GM23338 (cell line): ENCODE measurements at regions not wholly inside any gene's neighbourhood (a gene's known extent, or its start where the extent isn't known, plus 50 kb on each side); places are given as distances from the start of the nearest gene placed in this dataset.

Experiments used
- ZNF114 ChIP-seq: fragments of 250-450 bp; sonication (Bioruptor Pico); IDR thresholded peaks from 2 replicates; pipeline ENCODE4 v1.5.0; 2020; ENCODE audit warnings: mild to moderate bottlenecking, moderate library complexity
- TF ChIP-seq, protein P1 (sequence below), 2 experiments: fragments of 200-600 bp in 1 of 2; sonication (generic) in 1 of 2; conservative IDR thresholded peaks; 2 replicates each; pipeline versions ENCODE4 v1.5.1 to v1.6.1; 2016 to 2017; ENCODE audit warnings: antibody characterized with exemption in 2 of 2, low read depth in 2 of 2, mild to moderate bottlenecking in 2 of 2, moderate library complexity in 1 of 2

DNA sequence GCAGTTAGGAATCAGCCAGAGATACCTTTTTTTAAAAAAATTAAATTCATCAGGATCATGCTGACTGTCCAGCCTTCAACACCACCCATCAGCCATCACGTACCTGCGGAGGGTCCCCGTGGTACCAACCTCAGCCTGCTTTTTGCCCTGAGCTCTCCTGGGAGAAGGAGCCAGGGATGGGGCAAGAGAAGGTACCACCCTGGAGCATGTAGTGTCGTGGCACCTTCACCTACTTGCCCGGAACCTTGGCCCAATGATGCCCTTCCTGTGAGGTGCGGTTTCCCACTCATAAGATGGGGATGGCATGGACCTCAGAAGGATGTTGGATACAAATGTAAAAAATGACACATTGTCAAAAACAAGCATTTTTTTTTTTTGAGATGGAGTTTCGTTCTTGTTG, 88.4 kb upstream of the C1orf174 start:
- TF ChIP-seq, protein P1, sequence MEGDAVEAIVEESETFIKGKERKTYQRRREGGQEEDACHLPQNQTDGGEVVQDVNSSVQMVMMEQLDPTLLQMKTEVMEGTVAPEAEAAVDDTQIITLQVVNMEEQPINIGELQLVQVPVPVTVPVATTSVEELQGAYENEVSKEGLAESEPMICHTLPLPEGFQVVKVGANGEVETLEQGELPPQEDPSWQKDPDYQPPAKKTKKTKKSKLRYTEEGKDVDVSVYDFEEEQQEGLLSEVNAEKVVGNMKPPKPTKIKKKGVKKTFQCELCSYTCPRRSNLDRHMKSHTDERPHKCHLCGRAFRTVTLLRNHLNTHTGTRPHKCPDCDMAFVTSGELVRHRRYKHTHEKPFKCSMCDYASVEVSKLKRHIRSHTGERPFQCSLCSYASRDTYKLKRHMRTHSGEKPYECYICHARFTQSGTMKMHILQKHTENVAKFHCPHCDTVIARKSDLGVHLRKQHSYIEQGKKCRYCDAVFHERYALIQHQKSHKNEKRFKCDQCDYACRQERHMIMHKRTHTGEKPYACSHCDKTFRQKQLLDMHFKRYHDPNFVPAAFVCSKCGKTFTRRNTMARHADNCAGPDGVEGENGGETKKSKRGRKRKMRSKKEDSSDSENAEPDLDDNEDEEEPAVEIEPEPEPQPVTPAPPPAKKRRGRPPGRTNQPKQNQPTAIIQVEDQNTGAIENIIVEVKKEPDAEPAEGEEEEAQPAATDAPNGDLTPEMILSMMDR (conservative IDR thresholded peaks at IDR 0.05; ENCODE audit: low read depth in 2 of 2) = no peak
- TF ChIP-seq ZNF114 = no peak
